Neural progenitor cell (in vitro differentiated cells): ENCODE measurements at regions not wholly inside any gene's neighbourhood (a gene's known extent, or its start where the extent isn't known, plus 50 kb on each side); places are given as distances from the start of the nearest gene placed in this dataset.

Experiments used
- CTCF ChIP-seq: fragments of 200-600 bp; sonication (generic); IDR thresholded peaks from 2 replicates; pipeline ENCODE4 v1.5.1; 2017; ENCODE audit warnings: antibody characterized with exemption, mild to moderate bottlenecking
- EZH2 ChIP-seq: fragments of 200-600 bp; sonication (generic); IDR thresholded peaks from 2 replicates; pipeline ENCODE4 v1.6.1; 2017; ENCODE audit warnings: antibody characterized with exemption, mild to moderate bottlenecking, moderate library complexity
- EZH2phosphoT487 ChIP-seq: fragments of 200-600 bp; sonication (generic); IDR thresholded peaks from 2 replicates; pipeline ENCODE4 v1.6.1; 2017; ENCODE audit warnings: antibody characterized with exemption

DNA sequence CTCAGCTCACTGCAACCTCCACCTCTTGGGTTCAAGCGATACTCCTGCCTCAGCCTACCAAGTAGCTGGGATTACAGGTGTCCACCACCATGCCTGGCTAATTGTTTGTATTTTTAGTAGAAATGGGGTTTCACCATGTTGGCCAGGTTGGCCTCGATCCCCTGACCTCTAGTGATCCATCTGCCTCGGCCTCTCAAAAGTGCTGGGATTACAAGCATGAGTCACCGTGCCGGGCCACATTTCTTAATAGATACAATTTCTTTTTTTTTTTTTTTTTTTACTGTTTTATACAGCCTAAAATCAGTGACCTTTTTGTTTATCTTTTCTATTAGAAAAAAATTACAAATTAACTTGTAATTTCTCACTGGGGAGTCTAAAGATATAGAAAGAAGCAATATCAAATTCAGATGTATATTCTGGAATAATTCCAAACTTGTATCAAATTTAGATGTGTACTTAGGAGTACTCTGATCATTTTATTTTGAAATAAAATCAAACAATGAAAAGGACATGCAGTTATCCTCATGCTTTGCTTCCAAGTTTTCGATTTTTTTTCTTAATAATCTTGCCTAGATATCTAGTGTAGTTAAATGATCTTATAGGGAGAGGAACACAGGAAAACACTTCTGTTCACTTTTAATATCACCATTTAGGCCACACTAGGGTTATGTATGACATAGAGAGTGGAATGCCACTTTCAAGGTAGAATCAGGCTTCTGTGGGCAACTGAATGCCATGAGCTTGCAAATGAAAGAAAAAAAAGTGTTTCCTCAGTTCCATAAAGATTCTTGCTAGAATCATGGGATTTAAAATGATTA, 1089.3 kb downstream of the SUCLG1 start:
- TF ChIP-seq CTCF (no peak), EZH2 (no peak), EZH2phosphoT487 (no peak)
